Panc1 (cell line): ENCODE measurements at regions not wholly inside any gene's neighbourhood (a gene's known extent, or its start where the extent isn't known, plus 50 kb on each side); places are given as distances from the start of the nearest gene placed in this dataset.

Source experiments
- SIN3A ChIP-seq: IDR thresholded peaks from 2 replicates; pipeline ENCODE4 v1.6.1; 2012; ENCODE audit warnings: low read depth, mild to moderate bottlenecking, low read length, moderate library complexity, borderline replicate concordance; ENCODE audit not compliant: insufficient read depth
- TF ChIP-seq, protein P1 (sequence below): fragments of 450-650 bp; IDR thresholded peaks from 2 replicates; pipeline ENCODE4 v1.5.1; 2017; ENCODE audit warnings: mild to moderate bottlenecking

- TF ChIP-seq, protein P1, sequence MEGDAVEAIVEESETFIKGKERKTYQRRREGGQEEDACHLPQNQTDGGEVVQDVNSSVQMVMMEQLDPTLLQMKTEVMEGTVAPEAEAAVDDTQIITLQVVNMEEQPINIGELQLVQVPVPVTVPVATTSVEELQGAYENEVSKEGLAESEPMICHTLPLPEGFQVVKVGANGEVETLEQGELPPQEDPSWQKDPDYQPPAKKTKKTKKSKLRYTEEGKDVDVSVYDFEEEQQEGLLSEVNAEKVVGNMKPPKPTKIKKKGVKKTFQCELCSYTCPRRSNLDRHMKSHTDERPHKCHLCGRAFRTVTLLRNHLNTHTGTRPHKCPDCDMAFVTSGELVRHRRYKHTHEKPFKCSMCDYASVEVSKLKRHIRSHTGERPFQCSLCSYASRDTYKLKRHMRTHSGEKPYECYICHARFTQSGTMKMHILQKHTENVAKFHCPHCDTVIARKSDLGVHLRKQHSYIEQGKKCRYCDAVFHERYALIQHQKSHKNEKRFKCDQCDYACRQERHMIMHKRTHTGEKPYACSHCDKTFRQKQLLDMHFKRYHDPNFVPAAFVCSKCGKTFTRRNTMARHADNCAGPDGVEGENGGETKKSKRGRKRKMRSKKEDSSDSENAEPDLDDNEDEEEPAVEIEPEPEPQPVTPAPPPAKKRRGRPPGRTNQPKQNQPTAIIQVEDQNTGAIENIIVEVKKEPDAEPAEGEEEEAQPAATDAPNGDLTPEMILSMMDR = no peak
- TF ChIP-seq SIN3A = no peak
These were observed 69.4 kb upstream of the MYT1L start for GRCh38 chr2:2400286-2401038.
